Stimulated activated CD8-positive, alpha-beta memory T cell treated with anti-CD3 and anti-CD28 coated beads, Interleukin-7, amount 100 ng/mL, for 1 hour (primary cell): ENCODE measurements at regions not wholly inside any gene's neighbourhood (a gene's known extent, or its start where the extent isn't known, plus 50 kb on each side); places are given as distances from the start of the nearest gene placed in this dataset.
"Not testable (repeated sequence)": the region's sequence is repeated elsewhere in the genome, so short reads cannot be mapped to it uniquely, and the experiment has no call there.

Experiments
- DNase-seq, 2 donors: peaks; one replicate each; pipeline ENCODE4 v3.0.0-alpha.2; 2020; ENCODE audit warnings: low read depth in 2 of 2

DNA sequence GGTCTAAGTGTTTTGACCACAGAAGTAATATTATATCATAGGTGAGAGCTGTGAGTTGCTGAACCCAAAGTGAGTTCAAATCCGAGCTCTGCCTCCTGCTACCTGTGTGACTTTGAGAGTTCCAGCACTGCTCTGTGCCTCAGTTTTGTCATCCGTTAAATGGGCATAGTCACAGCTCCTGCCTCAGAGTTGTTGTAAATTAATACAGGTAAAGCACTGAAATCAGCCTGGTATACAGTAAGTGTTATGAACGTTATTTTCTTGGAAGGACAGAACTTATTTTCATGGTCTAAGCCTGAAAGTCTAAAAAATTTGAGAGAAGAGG, 65.4 kb upstream of the ZNF195 start:
- not testable (repeated sequence) for DNase-seq

DNA sequence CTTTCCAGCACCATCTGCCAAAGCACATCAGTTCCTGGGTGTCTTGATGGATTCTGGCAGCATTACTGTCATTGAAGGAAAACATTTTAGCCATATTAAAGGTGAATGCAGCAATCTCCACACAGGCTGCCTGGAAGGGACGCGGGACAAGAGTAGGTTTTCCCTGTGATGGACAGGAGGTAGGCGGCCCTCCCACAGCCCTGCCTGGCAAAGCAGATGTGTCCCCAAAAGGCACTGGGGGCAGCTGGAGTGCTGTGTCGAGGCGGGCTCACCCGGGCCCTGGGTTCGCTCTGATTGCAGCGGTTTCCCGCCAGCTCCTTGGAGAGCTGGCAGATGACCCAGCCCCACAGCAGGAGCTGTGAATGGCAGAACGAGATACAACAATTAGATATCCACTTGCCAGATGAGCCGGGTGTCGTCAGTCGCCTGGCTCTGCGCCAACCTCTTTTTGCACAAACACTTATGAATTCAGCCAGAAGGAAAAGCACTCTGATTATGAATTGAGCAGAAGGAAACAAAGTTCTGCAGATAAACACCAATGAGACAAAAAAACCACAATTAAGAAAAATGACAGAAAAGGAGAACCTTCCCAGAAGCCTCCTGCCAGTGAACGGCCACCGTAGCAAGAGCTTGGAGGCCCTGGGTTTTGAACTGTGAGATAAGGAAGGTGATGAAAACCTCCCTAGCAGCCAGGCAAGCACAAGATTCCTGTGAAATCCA, 64.9 kb upstream of the ZNF195 start:
- DNase-seq: not testable (repeated sequence)

DNA sequence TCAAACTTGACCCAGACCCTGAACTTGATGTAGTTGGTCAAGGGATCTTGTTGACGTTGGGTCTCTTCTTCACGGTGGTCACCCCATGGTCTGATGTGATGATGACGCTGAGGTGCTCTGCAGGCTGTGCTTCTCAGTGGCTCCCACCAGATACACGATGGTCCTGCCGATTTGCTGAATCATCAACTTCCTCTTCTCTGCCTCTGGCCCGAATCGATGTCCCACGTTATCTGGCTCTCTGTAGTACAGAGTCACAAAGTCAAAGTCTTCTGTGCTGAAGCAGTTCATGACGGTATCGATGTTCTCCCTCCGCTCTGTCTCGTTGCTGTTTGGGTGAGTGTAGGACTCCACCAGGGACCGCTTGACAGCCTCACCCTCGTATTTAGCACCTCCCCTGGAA, 58.5 kb upstream of the ZNF195 start:
- DNase-seq: not testable (repeated sequence)

DNA sequence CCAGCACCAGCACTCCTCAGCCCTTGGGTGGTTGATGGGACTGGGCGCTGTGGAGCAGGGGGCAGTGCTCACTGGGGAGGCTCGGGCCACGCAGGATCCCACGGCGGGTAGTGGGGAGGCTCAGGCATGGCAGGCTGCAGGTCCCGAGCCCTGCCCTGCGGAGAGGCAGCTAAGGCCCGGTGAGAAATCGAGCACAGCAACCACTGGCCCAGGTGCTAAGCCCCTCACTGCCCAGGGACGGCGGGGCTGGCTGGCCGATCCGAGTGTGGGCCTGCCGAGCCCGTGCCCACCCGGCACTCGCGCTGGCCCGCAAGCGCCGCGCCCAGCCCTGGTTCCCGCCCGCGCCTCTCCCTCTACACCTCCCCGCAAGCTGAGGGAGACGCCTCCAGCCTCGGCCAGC, 56.0 kb upstream of the ZNF195 start:
- DNase-seq: no peak

DNA sequence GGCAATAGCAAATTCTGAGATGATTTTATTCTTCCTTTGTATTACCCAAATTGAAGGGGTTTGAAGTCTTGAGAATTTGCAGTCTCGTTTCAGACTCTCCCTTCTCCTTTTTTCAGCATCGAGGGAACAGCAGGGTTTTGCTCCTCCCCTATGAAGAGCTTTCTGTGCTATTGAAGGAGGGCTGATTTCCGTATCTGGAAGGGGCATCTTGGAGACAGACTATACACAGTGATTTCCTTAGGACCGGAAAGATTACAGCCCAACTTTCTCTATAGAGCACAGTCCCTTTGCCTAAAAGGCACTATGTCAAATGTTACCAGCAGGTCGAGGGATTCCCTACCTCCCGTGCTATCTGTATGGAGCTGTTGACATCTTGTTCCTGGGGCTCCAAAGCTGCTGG, 50.2 kb upstream of the ZNF195 start:
- DNase-seq: not testable (repeated sequence)
